HG02870 (cell line): ENCODE measurements at regions not wholly inside any gene's neighbourhood (a gene's known extent, or its start where the extent isn't known, plus 50 kb on each side); places are given as distances from the start of the nearest gene placed in this dataset.

Experiments used
- ATAC-seq: cut with Tn5 transposase; IDR thresholded peaks from one replicate; pipeline ENCODE4 v1.9.1; 2021; ENCODE audit warnings: mild to moderate bottlenecking, moderate library complexity; ENCODE audit not compliant: unreplicated experiment

- ATAC-seq, result no peak
These were observed 296.8 kb downstream of the WDR72 start for GRCh38 chr15:53462651-53463050.

GRCh38 chr15:53461677-53462076 lies 297.8 kb downstream of the WDR72 start:
- no peak for ATAC-seq

GRCh38 chr15:53458736-53459135 lies 300.7 kb downstream of the WDR72 start:
- no peak for ATAC-seq

- no peak for ATAC-seq
These were observed 302.0 kb downstream of the WDR72 start for GRCh38 chr15:53457479-53457878.

GRCh38 chr15:53454843-53455721 lies 304.4 kb downstream of the WDR72 start:
- ATAC-seq, result no peak

- ATAC-seq, result no peak
These were observed 305.0 kb downstream of the WDR72 start for GRCh38 chr15:53454535-53454842.

- no peak for ATAC-seq
These were observed 306.0 kb downstream of the WDR72 start for GRCh38 chr15:53453253-53454105.

- no peak for ATAC-seq
These were observed 311.0 kb downstream of the WDR72 start for GRCh38 chr15:53448232-53449015.

- ATAC-seq, result no peak
These were observed 311.7 kb downstream of the WDR72 start for GRCh38 chr15:53447742-53448141.

- no peak for ATAC-seq
These were observed 312.3 kb downstream of the WDR72 start for GRCh38 chr15:53447053-53447574.

- ATAC-seq, result no peak
These were observed 313.1 kb downstream of the WDR72 start for GRCh38 chr15:53446376-53446775.

GRCh38 chr15:53445531-53445930 lies 313.9 kb downstream of the WDR72 start:
- no peak for ATAC-seq

- no peak for ATAC-seq
These were observed 321.2 kb downstream of the WDR72 start for GRCh38 chr15:53437985-53438841.

GRCh38 chr15:53437366-53437765 lies 322.1 kb downstream of the WDR72 start:
- no peak for ATAC-seq

- ATAC-seq, result no peak
These were observed 325.2 kb downstream of the WDR72 start for GRCh38 chr15:53434174-53434678.

- ATAC-seq, result no peak
These were observed 343.1 kb downstream of the WDR72 start for GRCh38 chr15:53416219-53416940.

- no peak for ATAC-seq
These were observed 345.3 kb downstream of the WDR72 start for GRCh38 chr15:53414167-53414566.

- ATAC-seq, result no peak
These were observed 346.9 kb downstream of the WDR72 start for GRCh38 chr15:53412542-53412941.

GRCh38 chr15:53404930-53405493 lies 354.5 kb downstream of the WDR72 start:
- ATAC-seq, result no peak
